T-helper 2 cell treated with Interferon-gamma antibody and Interleukin-4, amounts not matched to agents 100 ng/mL and 5 ng/mL, for 36 hours (primary cell): ENCODE measurements at regions not wholly inside any gene's neighbourhood (a gene's known extent, or its start where the extent isn't known, plus 50 kb on each side); places are given as distances from the start of the nearest gene placed in this dataset.

ENCODE experiments used
- intact Hi-C: fragments of 100-400 bp; cut with micrococcal nuclease; formaldehyde crosslinking; loops from one replicate; pipeline ENCODE4 v1.15.1; 2023

DNA sequence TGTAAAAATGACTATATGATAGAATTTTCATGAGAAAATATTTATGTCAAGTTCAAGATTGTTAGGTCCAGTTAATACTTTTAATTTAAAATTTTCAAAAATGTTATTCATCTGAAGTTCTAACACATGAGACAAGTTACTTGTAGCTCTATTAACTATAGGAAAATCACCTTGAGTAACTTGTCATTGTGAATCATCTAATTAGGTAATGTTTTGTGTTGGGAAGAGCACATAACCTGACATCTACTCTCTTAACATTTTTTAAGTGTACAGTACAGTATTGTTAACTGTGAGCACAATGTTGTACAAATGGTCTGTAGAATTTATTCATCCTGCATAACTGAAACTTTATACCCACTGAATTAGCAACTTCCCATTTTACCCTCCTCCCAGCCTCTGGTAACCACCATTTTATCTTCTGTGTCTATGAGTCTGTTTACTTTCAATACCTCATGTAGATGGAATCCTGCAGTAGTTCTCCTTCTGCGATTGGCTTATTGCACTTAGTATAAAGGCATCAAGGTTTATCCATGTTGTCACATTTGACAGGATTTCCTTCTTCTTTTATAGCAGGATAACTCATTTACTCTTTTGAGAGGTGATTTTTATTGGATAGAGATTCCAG, 54.6 kb downstream of the ARL4A start:
- intact Hi-C loops: no loop called here

DNA sequence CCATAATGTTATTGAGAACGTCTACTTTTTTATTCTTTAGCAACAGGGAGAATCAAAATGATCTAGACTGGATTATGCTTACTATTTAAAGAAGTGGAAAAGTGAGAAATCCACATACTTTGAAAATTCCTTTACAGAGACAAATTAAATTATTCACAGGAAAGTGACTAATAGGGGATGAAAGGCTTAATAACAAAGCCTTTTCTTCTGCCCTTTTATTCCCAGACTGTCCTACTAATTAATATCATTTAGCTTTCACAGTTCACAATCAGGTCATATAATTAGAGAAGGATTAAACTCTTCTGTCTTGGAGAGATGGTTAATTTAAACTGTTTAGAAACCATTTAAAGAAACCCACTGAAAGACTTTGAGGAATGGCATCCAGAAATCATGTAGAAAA, 58.8 kb downstream of the ARL4A start:
- intact Hi-C loops: no loop called here

DNA sequence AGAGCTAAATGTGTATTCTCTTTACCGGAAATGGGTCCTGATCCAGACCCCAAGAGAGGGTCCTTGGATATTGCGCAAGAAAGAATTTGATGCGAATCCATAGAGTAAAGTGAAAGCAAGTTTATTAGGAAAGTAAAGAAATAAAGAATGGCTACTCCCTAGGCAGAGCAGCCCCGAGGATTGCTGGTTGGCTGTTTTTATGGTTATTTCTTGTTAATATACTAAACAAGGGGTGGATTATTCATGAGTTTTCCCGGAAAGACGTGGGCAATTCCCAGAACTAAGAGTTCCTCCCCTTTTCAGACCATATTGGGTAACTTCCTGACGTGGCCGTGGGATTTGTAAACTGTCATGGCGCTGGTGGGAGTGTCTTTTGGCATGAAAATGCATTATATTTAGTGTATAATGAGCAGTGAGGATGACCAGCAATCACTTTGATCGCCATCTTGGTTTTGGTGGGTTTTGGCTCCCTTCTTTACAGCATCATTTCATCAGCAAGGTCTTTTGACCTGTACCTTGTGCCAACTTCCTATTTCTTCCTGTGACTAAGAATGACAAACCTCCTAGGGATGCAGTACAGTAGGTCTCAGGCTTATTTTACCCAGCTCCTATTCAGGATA, 60.4 kb downstream of the ARL4A start:
- intact Hi-C loops: no loop called here

DNA sequence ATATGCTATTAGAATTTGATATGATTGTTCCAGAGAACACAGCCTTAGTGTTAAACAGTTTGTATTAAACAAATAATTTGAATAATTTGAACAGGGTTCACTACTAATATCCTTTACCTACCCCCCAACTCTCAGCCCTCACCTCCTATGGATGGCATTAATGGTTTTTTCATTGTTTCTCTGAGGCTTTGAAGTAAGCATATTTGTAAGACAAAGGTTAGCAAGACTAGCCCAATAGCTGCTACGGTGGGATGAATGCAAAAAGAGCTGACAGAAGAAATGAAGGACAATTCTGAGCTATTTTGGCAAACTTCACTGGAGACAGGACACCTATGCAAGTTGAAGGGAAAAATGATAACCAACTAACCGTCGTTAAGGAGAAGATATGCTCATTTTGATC, 61.6 kb downstream of the ARL4A start:
- intact Hi-C loops: no loop called here

DNA sequence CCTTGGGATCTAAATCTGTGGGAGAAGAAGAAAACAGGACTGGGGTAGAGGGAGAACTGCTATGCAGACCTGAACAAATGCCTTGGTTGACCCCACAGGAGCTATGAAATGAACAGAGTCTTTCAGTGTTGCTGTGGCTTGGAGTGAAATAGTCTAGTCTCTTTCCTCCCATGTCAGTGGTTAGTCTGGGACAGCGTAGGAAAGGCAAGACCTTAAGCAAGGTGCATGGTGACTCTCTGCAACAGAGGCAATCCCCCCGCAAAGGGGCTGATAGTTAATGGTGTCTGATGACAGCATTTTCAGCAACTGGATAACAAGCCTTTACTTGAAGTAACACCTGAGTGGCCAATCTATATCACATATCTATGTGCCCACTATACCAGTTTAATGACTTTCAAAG, 62.3 kb downstream of the ARL4A start:
- intact Hi-C loops: no loop called here

DNA sequence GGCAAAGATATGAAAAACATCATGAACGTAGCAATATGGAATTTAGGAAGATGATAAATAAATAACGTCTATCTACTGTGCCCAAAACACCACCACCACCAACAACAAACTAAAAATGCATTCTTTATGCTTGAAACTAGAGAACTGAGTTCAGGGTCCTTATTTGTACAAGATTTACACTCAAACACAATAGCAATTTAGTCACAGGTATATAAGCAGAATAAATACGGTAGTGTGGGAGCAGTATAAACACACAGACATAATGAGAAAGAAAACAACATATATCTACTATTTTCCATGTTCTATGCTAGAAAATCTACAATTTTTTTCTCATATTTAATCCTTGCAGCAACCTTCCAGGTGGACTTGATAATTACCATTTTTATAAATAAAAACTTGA, 64.3 kb downstream of the ARL4A start:
- intact Hi-C loops: no loop called here

DNA sequence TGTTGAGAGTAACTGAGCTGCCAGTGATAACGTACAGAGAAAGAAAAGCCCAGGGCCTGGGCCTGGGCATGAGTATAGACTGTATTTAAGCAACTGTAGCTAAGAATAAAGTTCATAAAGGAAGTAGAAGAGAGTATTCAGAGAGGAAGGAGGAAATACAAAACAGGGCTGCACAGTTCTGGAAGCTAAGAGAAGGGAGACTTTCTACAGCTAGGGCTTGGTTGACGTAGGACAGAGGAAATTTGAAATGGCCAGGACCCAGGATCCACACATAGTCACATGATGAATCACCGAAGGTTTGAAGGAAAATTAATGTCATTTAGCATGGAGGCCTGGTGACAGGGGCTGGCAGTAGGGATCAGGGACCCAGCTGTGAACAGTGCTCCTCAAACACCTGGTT, 66.7 kb downstream of the ARL4A start:
- intact Hi-C loops: no loop called here

DNA sequence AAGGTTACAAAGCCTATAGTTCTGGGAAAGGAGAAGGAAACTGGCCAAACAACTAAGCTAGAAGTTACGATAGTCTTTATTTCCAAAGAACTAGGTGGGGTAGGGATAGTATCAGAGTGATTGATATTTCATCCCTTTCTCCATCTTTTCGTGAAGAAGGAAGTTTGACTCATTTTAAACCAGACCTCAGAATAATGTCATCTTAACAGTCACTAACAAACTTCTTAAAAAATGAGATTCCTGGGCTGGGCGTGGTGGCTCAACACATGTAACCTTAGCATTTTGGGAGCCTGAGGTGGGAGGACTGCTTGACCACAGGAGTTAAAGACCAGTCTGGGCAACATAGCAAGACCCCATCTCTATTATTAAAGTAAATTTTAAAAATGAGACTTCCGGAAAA, 69.4 kb downstream of the ARL4A start:
- intact Hi-C loops: no loop called here

DNA sequence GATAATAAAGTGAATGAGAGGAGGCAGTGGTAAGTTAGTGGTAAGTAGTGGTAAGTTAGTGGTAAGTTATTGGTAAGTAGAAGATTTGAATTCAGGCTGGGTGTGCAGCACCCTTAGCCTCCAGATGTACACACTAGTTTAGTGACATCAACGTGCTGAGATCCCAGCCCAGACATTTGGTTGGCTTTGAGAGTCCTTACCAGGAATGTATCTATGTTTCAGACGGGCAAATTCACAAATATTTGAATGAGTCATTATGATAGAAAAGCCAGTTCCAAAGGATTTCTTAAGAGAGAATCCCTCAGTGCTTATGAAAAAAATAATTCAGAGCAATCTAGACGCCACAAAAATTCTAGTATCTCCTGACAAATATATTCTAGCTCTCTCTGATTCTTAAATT, 70.0 kb downstream of the ARL4A start:
- intact Hi-C loops: no loop called here

DNA sequence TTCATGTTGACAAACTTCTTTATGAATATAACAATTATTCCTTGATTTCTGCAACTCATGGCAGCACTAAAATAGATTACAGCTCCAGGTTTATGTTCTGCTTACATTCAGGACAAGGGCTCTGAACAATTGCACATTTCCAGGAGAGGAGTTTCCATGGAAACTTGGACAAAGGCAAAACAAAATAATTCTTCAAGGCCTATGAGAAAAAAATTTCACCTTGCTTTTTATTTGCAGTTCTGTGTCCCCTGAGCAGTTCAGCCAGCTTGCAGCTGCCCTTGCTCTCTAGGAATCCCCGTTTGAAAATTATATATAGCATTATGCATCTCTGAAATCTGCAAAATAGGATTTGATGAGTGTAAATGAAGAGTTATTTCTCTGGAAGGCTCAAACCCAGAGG, 71.7 kb downstream of the ARL4A start:
- intact Hi-C loops: no loop called here

DNA sequence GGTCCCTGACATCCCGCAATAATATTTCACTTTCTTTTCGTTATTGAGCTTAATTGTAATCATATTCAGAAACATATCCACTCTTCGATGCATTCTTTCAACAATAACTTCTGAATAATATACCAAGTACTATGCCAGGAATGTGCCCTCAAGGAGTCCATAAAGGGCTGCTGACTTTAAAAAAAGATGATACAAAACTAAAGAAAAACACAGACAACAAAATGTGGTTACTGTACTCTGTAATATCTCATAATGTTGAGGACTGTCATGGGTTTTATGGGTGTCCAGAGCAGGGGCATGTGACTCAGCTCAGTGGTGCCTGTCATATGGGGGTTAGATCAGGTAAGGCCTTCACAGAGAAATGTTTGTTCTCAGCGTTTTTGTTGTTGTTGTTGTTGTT, 73.7 kb downstream of the ARL4A start:
- intact Hi-C loops: no loop called here

DNA sequence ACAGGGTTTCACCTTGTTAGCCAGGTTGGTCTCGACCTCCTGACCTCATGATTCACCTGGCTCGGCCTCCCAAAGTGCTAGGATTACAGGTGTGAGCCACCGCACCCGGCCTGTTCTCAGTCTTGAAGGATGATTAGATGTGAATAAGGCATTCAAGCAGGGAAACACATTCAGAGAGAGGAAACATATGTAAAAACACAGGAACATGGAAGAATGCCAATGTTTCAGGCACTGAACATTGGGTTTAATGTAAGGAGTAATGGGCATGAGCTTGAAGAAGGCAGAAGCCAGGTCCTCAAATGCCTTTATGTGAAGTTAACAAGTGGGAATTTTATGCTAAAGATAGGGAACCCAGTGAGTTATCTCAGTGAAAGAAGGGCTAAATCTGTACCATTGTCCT, 74.3 kb downstream of the ARL4A start:
- intact Hi-C loops: no loop called here

DNA sequence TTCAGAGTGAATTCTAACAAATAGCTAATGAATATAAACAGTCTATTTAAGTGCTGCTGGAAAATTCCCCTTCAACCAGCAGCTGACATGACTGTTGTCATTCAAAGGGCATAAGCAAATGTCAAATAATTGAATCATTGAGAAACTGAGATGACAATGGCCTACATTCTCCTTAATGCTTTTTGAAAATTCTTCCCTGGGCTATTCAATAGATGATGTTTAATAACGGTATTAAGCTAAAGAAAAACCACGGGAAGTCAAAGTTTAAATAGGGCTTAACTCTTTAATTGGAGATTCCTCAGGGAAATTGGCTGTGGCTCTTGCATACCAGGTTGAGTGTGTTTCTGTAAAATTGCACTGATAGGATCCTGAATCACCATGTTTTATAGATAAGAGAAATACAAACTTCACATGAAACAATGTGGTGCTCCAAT, 77.0 kb downstream of the ARL4A start:
- intact Hi-C loops: no loop called here

DNA sequence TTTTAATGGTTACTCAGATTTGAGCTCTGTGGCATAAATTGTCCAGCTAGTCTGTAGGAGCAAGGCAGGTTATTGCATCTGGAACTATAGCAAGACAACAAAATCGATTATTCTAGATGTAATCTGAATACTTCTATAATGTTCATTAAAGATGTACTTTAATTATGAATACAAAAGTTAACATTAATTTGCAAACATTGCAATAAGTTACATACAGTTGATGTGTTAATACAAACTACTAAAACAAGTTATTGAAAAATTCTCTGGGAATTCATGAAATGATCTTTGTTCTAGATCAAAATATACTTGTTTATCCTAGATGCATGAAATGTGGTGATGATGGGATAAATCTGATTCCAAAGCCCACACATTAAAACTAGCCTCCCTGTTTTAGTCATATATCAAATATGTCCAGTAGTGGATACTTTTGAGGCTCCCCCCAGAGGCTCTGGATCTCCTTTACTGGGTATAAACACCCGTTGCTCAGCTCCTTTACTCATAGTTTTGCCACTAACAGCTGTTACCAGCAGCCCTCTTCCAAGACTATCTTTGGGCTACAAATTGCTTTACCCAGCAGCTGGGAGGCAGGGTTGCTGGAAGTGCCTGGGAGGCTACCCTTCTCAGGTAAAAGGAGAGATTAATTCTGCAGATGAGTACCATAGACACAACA, 78.1 kb downstream of the ARL4A start:
- intact Hi-C loops: no loop called here

DNA sequence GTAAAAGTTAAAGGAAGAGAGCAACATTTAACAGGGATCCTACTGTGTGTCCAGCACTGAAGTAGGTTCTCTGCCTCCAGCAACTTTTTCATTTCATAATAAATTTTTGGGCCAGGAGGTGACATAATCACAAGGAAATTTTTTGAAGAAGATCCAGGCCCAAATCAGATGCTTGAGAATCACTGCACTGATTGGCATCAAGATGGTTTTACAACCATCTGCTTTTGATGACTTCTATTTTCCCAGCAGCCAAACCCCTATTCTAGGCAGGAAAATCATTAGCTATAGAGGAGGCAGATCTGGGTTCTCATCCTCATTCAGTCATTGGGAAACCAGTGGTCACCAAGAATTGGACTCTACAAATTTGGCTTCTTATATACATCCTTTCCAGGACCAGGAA, 79.0 kb downstream of the ARL4A start:
- intact Hi-C loops: no loop called here

DNA sequence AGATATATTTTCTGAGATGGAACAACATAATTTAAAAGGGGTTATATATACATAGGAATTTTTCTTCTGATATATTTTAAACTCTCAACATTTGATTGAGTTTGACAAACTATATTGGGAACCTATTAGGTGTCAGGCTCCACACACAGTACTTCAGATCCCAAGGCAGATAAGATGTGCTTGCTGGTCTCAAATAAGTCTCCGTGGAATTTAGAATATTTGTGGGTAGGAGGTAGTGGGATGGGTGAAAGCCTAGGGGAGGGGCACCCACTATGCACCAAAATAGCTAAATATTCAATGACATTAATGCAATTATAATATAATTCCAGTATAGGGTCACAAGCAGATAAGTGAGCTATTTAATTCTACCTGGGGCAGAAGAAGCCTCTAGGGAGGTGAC, 81.5 kb downstream of the ARL4A start:
- intact Hi-C loops: no loop called here

DNA sequence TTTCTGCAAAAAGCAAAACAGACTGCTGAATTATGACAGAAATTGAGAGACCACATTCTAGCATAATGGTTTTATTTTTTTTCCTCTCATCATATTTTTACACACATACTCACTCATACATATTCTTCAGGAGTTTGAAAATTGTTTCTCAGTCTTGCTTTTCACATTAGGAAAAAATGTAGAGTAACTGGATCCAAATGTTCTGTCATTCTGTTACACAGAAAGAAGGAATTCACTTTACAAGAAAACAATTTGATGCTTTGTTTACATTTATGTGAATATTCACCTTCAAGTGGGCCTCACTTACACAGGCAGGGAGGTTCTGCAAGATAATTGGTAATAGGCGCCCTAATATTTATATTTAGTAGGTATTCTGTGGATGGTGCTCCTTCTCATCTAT, 82.0 kb downstream of the ARL4A start:
- intact Hi-C loops: no loop called here

DNA sequence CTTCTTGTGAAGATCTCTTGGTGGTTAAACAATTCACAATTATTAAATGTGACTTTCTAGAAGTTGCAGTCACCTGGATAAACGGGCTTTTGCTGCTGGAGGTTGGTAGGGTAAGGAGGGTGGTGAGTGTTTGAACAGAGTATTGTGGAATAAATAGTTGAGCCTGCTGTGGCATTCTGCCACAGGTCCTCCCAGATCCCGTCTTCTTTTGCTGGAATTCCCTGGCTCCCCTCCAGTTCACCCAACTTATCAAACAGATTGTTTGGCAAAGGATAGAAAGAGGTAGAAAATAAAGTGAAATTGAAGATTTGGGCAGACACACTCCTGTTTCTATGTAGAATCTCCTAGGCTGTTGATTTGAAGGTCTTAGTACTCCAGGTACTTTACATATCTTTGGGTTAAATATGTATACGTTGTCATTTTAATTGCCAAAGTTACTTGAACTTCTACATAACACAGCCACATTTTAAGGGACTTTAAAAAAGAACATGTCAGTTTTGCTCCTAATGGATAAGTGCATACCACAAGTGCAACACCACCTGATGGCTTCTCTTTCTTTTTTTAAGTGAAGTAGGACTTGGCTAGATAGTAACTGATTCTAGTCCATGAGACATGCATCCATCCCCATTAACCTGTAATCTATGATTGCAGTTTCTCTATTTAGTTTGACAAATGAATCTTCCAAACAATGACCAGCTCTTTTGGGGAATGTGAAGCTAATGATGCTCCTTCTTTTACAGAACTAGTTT, 83.0 kb downstream of the ARL4A start:
- intact Hi-C loops: no loop called here

DNA sequence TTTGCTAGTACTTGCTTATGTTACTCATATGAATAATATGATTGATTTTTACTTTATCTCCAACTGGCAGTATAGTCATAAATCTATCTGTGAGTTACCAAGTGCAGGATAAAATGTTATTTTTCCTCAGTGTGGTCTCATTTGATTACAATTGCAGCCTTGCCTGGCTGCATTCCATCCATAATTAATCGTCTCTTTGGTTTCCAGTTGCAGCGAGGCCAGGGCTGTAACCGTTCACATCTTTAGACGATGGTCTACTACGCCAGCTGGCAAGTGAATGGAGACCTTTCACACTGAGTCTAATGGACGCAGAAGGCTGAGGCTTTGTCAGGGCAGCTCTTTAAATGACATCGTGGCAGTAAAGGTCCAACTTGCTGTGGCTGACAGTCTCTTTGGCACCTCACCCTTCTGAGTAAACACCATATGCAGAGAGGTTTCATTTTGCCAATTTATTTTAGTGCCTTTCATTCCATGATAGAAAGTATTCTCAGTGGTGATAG, 84.0 kb downstream of the ARL4A start:
- intact Hi-C loops: no loop called here

DNA sequence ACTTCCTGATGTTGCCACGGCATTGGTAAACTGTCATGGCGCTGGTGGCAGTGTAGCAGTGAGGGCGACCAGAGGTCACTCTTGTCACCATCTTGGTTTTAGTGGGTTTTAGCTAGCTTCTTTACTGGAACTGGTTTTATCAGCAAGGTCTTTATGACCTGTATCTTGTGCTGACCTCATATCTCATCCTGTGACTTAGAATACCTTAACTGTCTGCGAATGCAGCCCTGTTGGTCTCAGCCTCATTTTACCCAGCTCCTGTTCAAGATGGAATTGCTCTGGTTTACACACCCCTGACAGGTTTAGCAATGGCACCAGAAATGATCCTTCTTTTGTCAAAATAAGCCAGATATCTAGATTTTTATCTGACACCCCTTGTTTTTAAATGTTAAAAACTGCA, 85.3 kb downstream of the ARL4A start:
- intact Hi-C loops: no loop called here

DNA sequence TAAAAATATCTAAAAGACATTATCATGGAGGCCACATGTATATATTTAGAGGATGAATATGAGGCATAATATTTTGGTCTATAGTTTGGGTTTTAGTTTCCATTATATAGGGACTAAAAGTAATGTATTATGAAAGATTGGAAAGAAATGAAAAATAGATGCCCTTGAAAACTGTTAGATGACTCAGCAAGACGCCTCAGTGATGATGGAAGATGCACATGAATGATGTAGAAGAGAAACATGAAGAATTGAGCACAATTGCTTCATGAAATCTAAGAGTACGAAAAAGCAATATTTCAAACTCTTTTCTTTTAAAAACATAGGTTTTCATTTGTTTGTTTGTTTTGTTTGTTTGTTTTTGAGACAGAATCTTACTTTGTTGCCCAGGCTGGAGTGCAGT, 89.8 kb downstream of the ARL4A start:
- intact Hi-C loops: no loop called here

DNA sequence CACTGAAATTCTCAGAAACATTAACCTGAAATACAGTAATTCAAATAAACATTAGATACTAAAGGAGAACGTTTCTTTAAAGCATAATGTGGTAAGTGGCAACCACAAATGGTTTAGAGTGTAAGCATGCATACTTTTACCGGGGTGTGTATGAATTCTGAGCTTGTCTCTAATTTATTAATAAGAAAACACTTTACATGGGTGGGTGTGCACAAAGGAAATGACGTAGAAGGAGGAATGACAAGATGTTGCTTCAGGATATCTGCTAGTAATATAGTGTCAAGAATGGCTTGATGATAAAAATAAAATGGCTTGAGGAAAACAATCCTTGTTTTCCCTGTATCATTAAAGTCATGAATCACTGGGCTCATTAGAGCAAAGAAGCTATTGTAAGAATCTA, 92.5 kb downstream of the ARL4A start:
- intact Hi-C loops: no loop called here
